Ascending aorta (tissue), 2 donors: ENCODE measurements at regions not wholly inside any gene's neighbourhood (a gene's known extent, or its start where the extent isn't known, plus 50 kb on each side); places are given as distances from the start of the nearest gene placed in this dataset.

Source experiments
- DNase-seq, 2 donors: peaks; one replicate each; pipeline ENCODE4 v3.0.0-alpha.2; 2019; ENCODE audit warnings: low spot score in 2 of 2
- H3K27ac ChIP-seq, 2 donors: fragments of 200-600 bp; sonication (generic); one replicate each; pipeline ENCODE4 v1.5.1; 2016 to 2017; ENCODE audit warnings: mild to moderate bottlenecking in 1 of 2
- H3K27me3 ChIP-seq: fragments of 200-600 bp; sonication (generic); one replicate; pipeline ENCODE4 v1.5.1; 2017
- H3K36me3 ChIP-seq, 2 donors: fragments of 200-600 bp; sonication (generic); one replicate each; pipeline ENCODE4 v1.5.1; 2016
- H3K4me1 ChIP-seq, 2 donors: fragments of 200-600 bp; sonication (generic); one replicate each; pipeline ENCODE4 v1.5.1; 2016 to 2017; ENCODE audit warnings: mild to moderate bottlenecking in 1 of 2
- H3K4me3 ChIP-seq, 2 donors: fragments of 200-600 bp; sonication (generic); one replicate each; pipeline ENCODE4 v1.5.1; 2016 to 2017; ENCODE audit warnings: mild to moderate bottlenecking in 1 of 2
- H3K9me3 ChIP-seq, 2 donors: fragments of 200-600 bp; sonication (generic); one replicate each; pipeline ENCODE4 v1.5.1; 2016
- CTCF ChIP-seq, 3 experiments: fragments of 200-600 bp in 2 of 3; fragments of 450-650 bp in 1 of 3; sonication (generic) in 2 of 3; IDR thresholded peaks; one replicate each; pipeline ENCODE4 v1.5.1; 2016 to 2019; ENCODE audit warnings: antibody characterized with exemption in 3 of 3, mild to moderate bottlenecking in 1 of 3, moderate library complexity in 1 of 3
- intact Hi-C: fragments of 100-400 bp; cut with DNase I; formaldehyde crosslinking; loops from one replicate; pipeline ENCODE4 v1.15.1; 2023

DNA sequence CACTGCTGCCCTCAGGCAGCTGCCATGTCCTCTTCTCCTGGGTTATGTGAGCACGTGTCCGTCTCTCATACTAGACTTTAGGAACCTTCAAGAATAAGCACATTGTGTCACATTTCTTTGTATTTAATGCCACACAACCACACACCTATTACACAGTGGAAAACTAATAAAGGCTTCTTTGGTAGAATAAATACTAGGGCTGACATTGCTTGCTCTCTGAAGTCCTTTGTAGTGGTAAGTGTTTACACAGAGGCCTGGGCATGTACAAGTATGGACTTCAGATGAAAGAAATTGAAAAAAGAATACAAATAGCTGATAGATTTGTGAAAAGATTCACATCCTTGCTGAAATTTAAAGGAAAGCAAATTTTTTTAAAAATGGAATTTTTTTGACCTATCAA lies 188.1 kb upstream of the CCL2 start:
- H3K27ac ChIP-seq: no peak overlapping the region
- intact Hi-C loops: no loop called here
- H3K9me3 ChIP-seq: no peaks in the 10 kb centered on the region
- no peak overlapping the region for H3K4me3 ChIP-seq
- H3K36me3 ChIP-seq: no peaks in the 10 kb centered on the region
- no peak for DNase-seq
- no peak for TF ChIP-seq CTCF (IDR thresholded peaks at IDR 0.05)
- H3K27me3 ChIP-seq: no peaks in the 10 kb centered on the region
- H3K4me1 ChIP-seq: no peaks in the 10 kb centered on the region

DNA sequence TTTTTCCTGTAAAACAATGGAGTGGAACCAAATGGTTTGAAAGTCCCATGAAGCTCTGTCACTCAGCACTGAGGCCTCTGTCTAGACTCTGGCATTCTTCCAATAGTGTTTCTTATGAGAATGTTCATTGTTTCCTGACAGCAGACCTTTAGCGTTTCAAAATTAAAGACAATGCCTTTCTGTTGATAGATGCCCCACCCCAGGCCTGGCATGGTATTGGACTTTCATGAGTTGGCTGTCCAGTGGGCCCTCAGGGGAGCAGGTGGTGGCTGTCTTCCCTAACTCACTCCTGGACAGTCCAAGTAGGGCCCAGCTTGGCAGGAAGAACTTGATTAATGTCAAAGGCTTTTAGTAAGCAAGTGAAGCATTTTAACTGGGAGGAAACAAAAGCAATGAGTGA lies 186.5 kb upstream of the CCL2 start:
- no peaks in the 10 kb centered on the region for H3K9me3 ChIP-seq
- intact Hi-C loops: no loop called here

GRCh38 chr17:34070712-34071111 lies 184.4 kb upstream of the CCL2 start:
- Histone ChIP-seq H3K36me3 (no peaks in the 10 kb centered on the region), H3K4me3 (no peak overlapping the region), H3K27ac (no peak overlapping the region), H3K27me3 (no peaks in the 10 kb centered on the region), H3K9me3 (no peaks in the 10 kb centered on the region), H3K4me1 (no peaks in the 10 kb centered on the region)
- no peak for TF ChIP-seq CTCF (IDR thresholded peaks at IDR 0.05)
- DNase-seq: no peak
- intact Hi-C loops: no loop called here

More for the DNA sequence above, 186.5 kb upstream of the CCL2 start:
- no peak overlapping the region for H3K27ac ChIP-seq
- no peak for TF ChIP-seq CTCF (IDR thresholded peaks at IDR 0.05)
- no peaks in the 10 kb centered on the region for H3K4me1 ChIP-seq
- no peak for DNase-seq
- H3K36me3 ChIP-seq: no peaks in the 10 kb centered on the region
- H3K4me3 ChIP-seq: no peak overlapping the region
- H3K27me3 ChIP-seq: no peaks in the 10 kb centered on the region

DNA sequence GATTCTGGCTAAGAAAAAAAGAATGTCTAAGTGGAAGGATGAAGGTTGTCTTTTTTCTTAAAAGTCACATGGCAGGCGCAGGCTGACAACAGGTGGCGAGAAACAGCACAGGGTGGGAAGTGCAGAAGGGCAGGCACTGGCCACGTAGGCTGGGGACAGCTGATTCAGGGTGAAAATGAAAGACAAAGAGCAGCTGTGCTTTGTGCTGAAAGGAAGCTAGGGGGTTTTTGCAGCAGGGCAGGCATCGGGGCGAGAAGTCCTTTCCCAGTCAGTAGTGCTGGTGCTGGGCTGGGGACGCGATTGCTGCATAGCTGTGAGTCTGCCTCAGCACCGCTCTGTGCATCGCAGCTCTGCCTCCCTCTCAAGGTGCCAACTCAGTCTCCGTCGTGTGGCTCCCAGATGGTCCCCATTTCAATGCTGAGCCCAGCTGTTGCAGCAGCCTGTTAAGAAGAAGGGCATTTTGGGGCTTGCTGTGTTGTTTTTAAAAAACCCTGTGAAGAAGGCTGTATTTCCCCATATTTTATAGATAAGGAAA lies 183.1 kb upstream of the CCL2 start:
- H3K27me3 ChIP-seq: no peaks in the 10 kb centered on the region
- no peaks in the 10 kb centered on the region for H3K36me3 ChIP-seq
- intact Hi-C loops: no loop called here
- no peak for TF ChIP-seq CTCF (IDR thresholded peaks at IDR 0.05)
- H3K4me3 ChIP-seq: no peak overlapping the region
- H3K27ac ChIP-seq: no peak overlapping the region
- no peaks in the 10 kb centered on the region for H3K4me1 ChIP-seq
- H3K9me3 ChIP-seq: no peaks in the 10 kb centered on the region
- no peak for DNase-seq

DNA sequence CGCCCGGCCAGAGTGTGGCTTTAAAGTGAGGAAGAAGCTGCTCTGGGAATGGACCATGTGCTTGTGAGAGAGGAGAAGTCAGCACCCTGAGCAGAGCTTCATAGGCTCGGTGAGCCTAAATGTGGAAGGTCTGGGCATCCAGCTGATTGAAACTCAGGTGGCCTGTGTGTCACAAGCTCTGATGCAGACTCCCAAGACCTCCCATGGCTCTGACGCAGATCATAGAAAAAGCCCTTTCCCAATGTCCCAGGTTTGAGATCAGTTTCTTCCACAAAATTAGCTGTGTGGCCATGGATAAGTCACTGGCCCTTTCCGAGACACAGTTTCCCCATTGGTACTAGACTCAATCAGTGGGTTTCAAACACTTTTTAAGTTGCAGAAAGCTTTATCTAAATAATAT lies 180.0 kb upstream of the CCL2 start:
- no peak overlapping the region for H3K4me3 ChIP-seq
- no peak overlapping the region for H3K27ac ChIP-seq
- no peak for TF ChIP-seq CTCF (IDR thresholded peaks at IDR 0.05)
- intact Hi-C loops: no loop called here
- no peaks in the 10 kb centered on the region for H3K4me1 ChIP-seq
- H3K36me3 ChIP-seq: no peaks in the 10 kb centered on the region
- no peaks in the 10 kb centered on the region for H3K27me3 ChIP-seq
- H3K9me3 ChIP-seq: no peaks in the 10 kb centered on the region
- DNase-seq: no peak
